Nephron progenitor cell (in vitro differentiated cells): ENCODE measurements at regions not wholly inside any gene's neighbourhood (a gene's known extent, or its start where the extent isn't known, plus 50 kb on each side); places are given as distances from the start of the nearest gene placed in this dataset.

ENCODE experiments used
- DNase-seq: peaks from one replicate; pipeline ENCODE4 v3.0.0; 2021
- H3K27ac Mint-ChIP-seq: 2 replicates; pipeline ENCODE4 v1.8.0; 2021; ENCODE audit warnings: mild to moderate bottlenecking, moderate library complexity, mixed read lengths
- H3K27me3 Mint-ChIP-seq: 2 replicates; pipeline ENCODE4 v1.8.0; 2021; ENCODE audit warnings: mild to moderate bottlenecking, low read depth, mixed read lengths; ENCODE audit not compliant: poor library complexity
- H3K36me3 Mint-ChIP-seq: 2 replicates; pipeline ENCODE4 v1.8.0; 2021; ENCODE audit warnings: low read depth, mixed read lengths
- H3K4me1 Mint-ChIP-seq: 2 replicates; pipeline ENCODE4 v1.8.0; 2021; ENCODE audit warnings: mixed read lengths
- H3K4me3 Mint-ChIP-seq: 2 replicates; pipeline ENCODE4 v1.8.0; 2021; ENCODE audit warnings: mild to moderate bottlenecking, moderate library complexity, mixed read lengths
- H3K9me3 Mint-ChIP-seq: 2 replicates; pipeline ENCODE4 v1.8.0; 2021; ENCODE audit warnings: mild to moderate bottlenecking, moderate library complexity, mixed read lengths
- CTCF ChIP-seq: fragments of 200-600 bp; sonication (generic); IDR thresholded peaks from 2 replicates; pipeline ENCODE4 v1.5.0; 2021; ENCODE audit warnings: antibody characterized with exemption

- Mint-ChIP-seq H3K27me3 (no peaks in the 10 kb centered on the region), H3K36me3 (no peaks in the 10 kb centered on the region), H3K4me3 (no peak overlapping the region), H3K27ac (no peak overlapping the region), H3K9me3 (no peaks in the 10 kb centered on the region), H3K4me1 (no peaks in the 10 kb centered on the region)
- no peak for DNase-seq
- no peak for TF ChIP-seq CTCF
Observed at GRCh38 chr7:89927762-89928161, 226.5 kb upstream of the STEAP1 start.

GRCh38 chr7:89928451-89928850, 225.8 kb upstream of the STEAP1 start:
- no peaks in the 10 kb centered on the region for H3K4me1 Mint-ChIP-seq

GRCh38 chr7:89934101-89934500, 220.2 kb upstream of the STEAP1 start:
- peaks cover 3% of the 10 kb centered on the region for H3K27me3 Mint-ChIP-seq
- H3K36me3 Mint-ChIP-seq, result no peaks in the 10 kb centered on the region
- DNase-seq, result no peak
- TF ChIP-seq CTCF, result no peak
- peaks cover 3% of the 10 kb centered on the region for H3K9me3 Mint-ChIP-seq
- no peaks in the 10 kb centered on the region for H3K4me1 Mint-ChIP-seq
- H3K4me3 Mint-ChIP-seq, result no peak overlapping the region
- H3K27ac Mint-ChIP-seq, result no peak overlapping the region

More at GRCh38 chr7:89928451-89928850, 225.8 kb upstream of the STEAP1 start:
- H3K4me3 Mint-ChIP-seq, result no peak overlapping the region
- H3K27ac Mint-ChIP-seq, result no peak overlapping the region
- DNase-seq, result no peak
- TF ChIP-seq CTCF, result no peak
- H3K9me3 Mint-ChIP-seq, result no peaks in the 10 kb centered on the region
- H3K36me3 Mint-ChIP-seq, result no peaks in the 10 kb centered on the region
- H3K27me3 Mint-ChIP-seq, result no peaks in the 10 kb centered on the region

- Mint-ChIP-seq H3K27ac (no peak overlapping the region), H3K4me1 (no peaks in the 10 kb centered on the region), H3K4me3 (no peak overlapping the region), H3K36me3 (no peaks in the 10 kb centered on the region), H3K27me3 (no peaks in the 10 kb centered on the region), H3K9me3 (no peaks in the 10 kb centered on the region)
- no peak for DNase-seq
- no peak for TF ChIP-seq CTCF
Observed at GRCh38 chr7:89943525-89944050, 210.7 kb upstream of the STEAP1 start.

- TF ChIP-seq CTCF, result no peak
- Mint-ChIP-seq H3K4me3 (no peak overlapping the region), H3K27ac (no peak overlapping the region), H3K27me3 (no peaks in the 10 kb centered on the region), H3K36me3 (no peaks in the 10 kb centered on the region), H3K9me3 (peaks cover 4% of the 10 kb centered on the region), H3K4me1 (no peaks in the 10 kb centered on the region)
- DNase-seq, result no peak
Observed at GRCh38 chr7:89958525-89959068, 195.7 kb upstream of the STEAP1 start.

- H3K36me3 Mint-ChIP-seq, result no peaks in the 10 kb centered on the region
- no peak overlapping the region for H3K4me3 Mint-ChIP-seq
- TF ChIP-seq CTCF, result no peak
- H3K4me1 Mint-ChIP-seq, result no peaks in the 10 kb centered on the region
- DNase-seq, result no peak
- no peaks in the 10 kb centered on the region for H3K27me3 Mint-ChIP-seq
- H3K27ac Mint-ChIP-seq, result no peak overlapping the region
- no peaks in the 10 kb centered on the region for H3K9me3 Mint-ChIP-seq
Observed at GRCh38 chr7:89966067-89966664, 188.1 kb upstream of the STEAP1 start.
